ENCODE measurements at regions not wholly inside any gene's neighbourhood (a gene's known extent, or its start where the extent isn't known, plus 50 kb on each side); places are given as distances from the start of the nearest gene placed in this dataset.

GRCh38 chr2:150971910-150972309 is 289.8 kb downstream of the RBM43 start:
- DNase-seq, result no peak
- H3K4me3 Mint-ChIP-seq, result no peak overlapping the region
- peaks cover 5% of the 10 kb centered on the region for H3K27me3 Mint-ChIP-seq
- H3K36me3 Mint-ChIP-seq (ENCODE audit: low read depth), result no peaks in the 10 kb centered on the region
- H3K4me1 Mint-ChIP-seq, result no peaks in the 10 kb centered on the region
- no peak overlapping the region for H3K27ac Mint-ChIP-seq
- no peaks in the 10 kb centered on the region for H3K9me3 Mint-ChIP-seq
- ATAC-seq, result no peak

- ATAC-seq (no peak), DNase-seq (no peak)
- no peaks in the 10 kb centered on the region for H3K4me1 Mint-ChIP-seq
- no peak overlapping the region for H3K4me3 Mint-ChIP-seq
- H3K9me3 Mint-ChIP-seq, result no peaks in the 10 kb centered on the region
- peaks cover under 1% of the 10 kb centered on the region for H3K27me3 Mint-ChIP-seq
- H3K27ac Mint-ChIP-seq, result no peak overlapping the region
- H3K36me3 Mint-ChIP-seq (ENCODE audit: low read depth), result no peaks in the 10 kb centered on the region
Measured at GRCh38 chr2:150963336-150963735, 298.3 kb downstream of the RBM43 start.

- no peak overlapping the region for H3K27ac Mint-ChIP-seq
- no peaks in the 10 kb centered on the region for H3K9me3 Mint-ChIP-seq
- no peaks in the 10 kb centered on the region for H3K4me1 Mint-ChIP-seq
- no peaks in the 10 kb centered on the region for H3K36me3 Mint-ChIP-seq (ENCODE audit: low read depth)
- DNase-seq (no peak), ATAC-seq (no peak)
- peaks cover 2% of the 10 kb centered on the region for H3K27me3 Mint-ChIP-seq
- no peak overlapping the region for H3K4me3 Mint-ChIP-seq
Measured at GRCh38 chr2:150955231-150955630, 306.4 kb downstream of the RBM43 start.

- H3K4me3 Mint-ChIP-seq, result no peak overlapping the region
- H3K36me3 Mint-ChIP-seq (ENCODE audit: low read depth), result no peaks in the 10 kb centered on the region
- no peak for ATAC-seq
- no peaks in the 10 kb centered on the region for H3K4me1 Mint-ChIP-seq
- no peak for DNase-seq
- H3K27ac Mint-ChIP-seq, result no peak overlapping the region
- peaks cover 4% of the 10 kb centered on the region for H3K9me3 Mint-ChIP-seq
- H3K27me3 Mint-ChIP-seq, result no peaks in the 10 kb centered on the region
Measured at GRCh38 chr2:150946831-150947230, 314.8 kb downstream of the RBM43 start.

GRCh38 chr2:150944315-150944714 is 317.3 kb downstream of the RBM43 start:
- peaks cover 5% of the 10 kb centered on the region for H3K9me3 Mint-ChIP-seq
- DNase-seq (no peak), ATAC-seq (no peak)
- no peak overlapping the region for H3K4me3 Mint-ChIP-seq
- no peaks in the 10 kb centered on the region for H3K4me1 Mint-ChIP-seq
- no peaks in the 10 kb centered on the region for H3K36me3 Mint-ChIP-seq (ENCODE audit: low read depth)
- no peak overlapping the region for H3K27ac Mint-ChIP-seq
- peaks cover 3% of the 10 kb centered on the region for H3K27me3 Mint-ChIP-seq

GRCh38 chr2:150939087-150939486 is 322.6 kb downstream of the RBM43 start:
- Mint-ChIP-seq H3K27me3 (peaks cover 3% of the 10 kb centered on the region), H3K27ac (no peak overlapping the region), H3K4me1 (no peaks in the 10 kb centered on the region), H3K4me3 (no peak overlapping the region), H3K9me3 (peaks cover 5% of the 10 kb centered on the region), H3K36me3 (ENCODE audit: low read depth) (no peaks in the 10 kb centered on the region)
- ATAC-seq (no peak), DNase-seq (no peak)

GRCh38 chr2:150938527-150938926 is 323.1 kb downstream of the RBM43 start:
- Mint-ChIP-seq H3K36me3 (ENCODE audit: low read depth) (no peaks in the 10 kb centered on the region), H3K4me1 (no peaks in the 10 kb centered on the region), H3K27me3 (peaks cover 3% of the 10 kb centered on the region), H3K9me3 (peaks cover 5% of the 10 kb centered on the region), H3K4me3 (no peak overlapping the region), H3K27ac (no peak overlapping the region)
- DNase-seq (no peak), ATAC-seq (no peak)

- no peak for DNase-seq
- Mint-ChIP-seq H3K27me3 (peaks cover 3% of the 10 kb centered on the region), H3K27ac (no peak overlapping the region), H3K4me3 (no peak overlapping the region), H3K36me3 (ENCODE audit: low read depth) (no peaks in the 10 kb centered on the region), H3K4me1 (no peaks in the 10 kb centered on the region), H3K9me3 (peaks cover 5% of the 10 kb centered on the region)
- ATAC-seq, result no peak
Measured at GRCh38 chr2:150937030-150937429, 324.6 kb downstream of the RBM43 start.

GRCh38 chr2:150931451-150931850 is 330.2 kb downstream of the RBM43 start:
- DNase-seq (no peak), ATAC-seq (no peak)
- Mint-ChIP-seq H3K9me3 (no peaks in the 10 kb centered on the region), H3K4me1 (no peaks in the 10 kb centered on the region), H3K4me3 (no peak overlapping the region), H3K27ac (no peak overlapping the region), H3K36me3 (ENCODE audit: low read depth) (no peaks in the 10 kb centered on the region), H3K27me3 (no peaks in the 10 kb centered on the region)

GRCh38 chr2:150925611-150926010 is 336.1 kb downstream of the RBM43 start:
- Mint-ChIP-seq H3K36me3 (ENCODE audit: low read depth) (no peaks in the 10 kb centered on the region), H3K4me3 (no peak overlapping the region), H3K4me1 (no peaks in the 10 kb centered on the region), H3K27me3 (no peaks in the 10 kb centered on the region), H3K9me3 (no peaks in the 10 kb centered on the region), H3K27ac (no peak overlapping the region)
- DNase-seq, result no peak
- ATAC-seq, result no peak

GRCh38 chr2:150924878-150925277 is 336.8 kb downstream of the RBM43 start:
- Mint-ChIP-seq H3K36me3 (ENCODE audit: low read depth) (no peaks in the 10 kb centered on the region), H3K27me3 (no peaks in the 10 kb centered on the region), H3K27ac (no peak overlapping the region), H3K4me3 (no peak overlapping the region), H3K4me1 (no peaks in the 10 kb centered on the region), H3K9me3 (no peaks in the 10 kb centered on the region)
- ATAC-seq (no peak), DNase-seq (no peak)

GRCh38 chr2:150919901-150920300 is 341.8 kb downstream of the RBM43 start:
- Mint-ChIP-seq H3K4me1 (no peaks in the 10 kb centered on the region), H3K27ac (no peak overlapping the region), H3K36me3 (ENCODE audit: low read depth) (no peaks in the 10 kb centered on the region), H3K4me3 (no peak overlapping the region), H3K9me3 (no peaks in the 10 kb centered on the region), H3K27me3 (peaks cover 3% of the 10 kb centered on the region)
- ATAC-seq, result no peak
- no peak for DNase-seq

GRCh38 chr2:150917961-150918713 is 343.5 kb downstream of the RBM43 start:
- no peak for DNase-seq
- Mint-ChIP-seq H3K4me1 (no peaks in the 10 kb centered on the region), H3K27me3 (peaks cover 3% of the 10 kb centered on the region), H3K36me3 (ENCODE audit: low read depth) (no peaks in the 10 kb centered on the region), H3K4me3 (no peak overlapping the region), H3K9me3 (no peaks in the 10 kb centered on the region), H3K27ac (no peak overlapping the region)
- ATAC-seq, result no peak

GRCh38 chr2:150916467-150917396 is 344.9 kb downstream of the RBM43 start:
- Mint-ChIP-seq H3K4me1 (no peaks in the 10 kb centered on the region), H3K27ac (no peak overlapping the region), H3K27me3 (peaks cover 3% of the 10 kb centered on the region), H3K36me3 (ENCODE audit: low read depth) (no peaks in the 10 kb centered on the region), H3K9me3 (no peaks in the 10 kb centered on the region), H3K4me3 (no peak overlapping the region)
- ATAC-seq, result no peak
- no peak for DNase-seq

- no peaks in the 10 kb centered on the region for H3K4me1 Mint-ChIP-seq
- H3K9me3 Mint-ChIP-seq, result no peaks in the 10 kb centered on the region
- DNase-seq (no peak), ATAC-seq (no peak)
- no peak overlapping the region for H3K27ac Mint-ChIP-seq
- no peaks in the 10 kb centered on the region for H3K36me3 Mint-ChIP-seq (ENCODE audit: low read depth)
- H3K4me3 Mint-ChIP-seq, result no peak overlapping the region
- peaks cover 1% of the 10 kb centered on the region for H3K27me3 Mint-ChIP-seq
Measured at GRCh38 chr2:150911766-150912280, 349.8 kb downstream of the RBM43 start.

Data from activated naive CD8-positive, alpha-beta T cell treated with anti-CD3 and anti-CD28 coated beads, Interleukin-2, amount 50 U/mL, for 24 hours (primary cell).